IMR-90 (cell line): ENCODE measurements at regions not wholly inside any gene's neighbourhood (a gene's known extent, or its start where the extent isn't known, plus 50 kb on each side); places are given as distances from the start of the nearest gene placed in this dataset.

Source experiments
- ATAC-seq: fragments of 200-7000 bp; cut with Tn5 transposase; 2 replicates; pipeline ENCODE4 v1.9.1; 2020; ENCODE audit warnings: low read depth, mild to moderate bottlenecking, moderate library complexity
- BruUV-seq: library from RNA; stranded (reverse); fragments of 400-500 nt; replicated peaks from 2 replicates; lab custom pipeline; 2021; lab: Mats Ljungman, UMichigan
- CTCF ChIA-PET: fragments of 300-600 bp; formaldehyde crosslinking; extraction: SDS; loops from one replicate; lab custom pipeline; 2021; ENCODE audit warnings: antibody characterized with exemption; lab: Yijun Ruan, JAX
- POLR2A ChIA-PET: fragments of 300-600 bp; sonication (Branson Sonifier 250); formaldehyde crosslinking; loops from one replicate; lab custom pipeline; 2022; ENCODE audit warnings: antibody characterized with exemption; ENCODE audit not compliant: unreplicated experiment; lab: Charles Lee
- DNase-seq: peaks from one replicate; pipeline ENCODE4 v3.0.0; 2013
- H2AFZ ChIP-seq: replicated peaks from 2 replicates; pipeline ENCODE3; 2013; ENCODE audit warnings: low read length, mild to moderate bottlenecking; ENCODE audit not compliant: poor library complexity
- H2AK5ac ChIP-seq: 2 replicates; pipeline ENCODE4 v1.6.1; 2013; ENCODE audit warnings: low read depth, low read length, inconsistent platforms
- H2AK9ac ChIP-seq: replicated peaks from 2 replicates; pipeline ENCODE3; 2013; ENCODE audit warnings: mild to moderate bottlenecking, low read depth, low read length, moderate library complexity; ENCODE audit not compliant: poor library complexity
- H2BK120ac ChIP-seq: 2 replicates; pipeline ENCODE4 v1.6.1; 2013; ENCODE audit warnings: low read depth, low read length, inconsistent platforms
- H2BK15ac ChIP-seq: 3 replicates; pipeline ENCODE4 v1.6.1; 2013; ENCODE audit warnings: low read depth, low read length, inconsistent platforms
- H2BK20ac ChIP-seq: 2 replicates; pipeline ENCODE4 v1.6.1; 2013; ENCODE audit warnings: low read depth, mild to moderate bottlenecking, inconsistent platforms, low read length, moderate library complexity
- H2BK5ac ChIP-seq: 2 replicates; pipeline ENCODE4 v1.6.1; 2013; ENCODE audit warnings: mild to moderate bottlenecking, low read depth, low read length, inconsistent platforms; ENCODE audit not compliant: poor library complexity, severe bottlenecking
- H3K14ac ChIP-seq: replicated peaks from 2 replicates; pipeline ENCODE4 v1.6.1; 2013; ENCODE audit warnings: low read depth, low read length, inconsistent platforms
- H3K18ac ChIP-seq: 2 replicates; pipeline ENCODE4 v1.6.1; 2013; ENCODE audit warnings: low read depth, low read length, control low read depth
- H3K23ac ChIP-seq: 2 replicates; pipeline ENCODE4 v1.6.1; 2013; ENCODE audit warnings: low read depth, low read length, inconsistent platforms
- H3K27ac ChIP-seq: 2 replicates; pipeline ENCODE4 v1.5.1; 2013; ENCODE audit warnings: mild to moderate bottlenecking, control low read depth, low read length; ENCODE audit not compliant: insufficient read depth
- H3K27me3 ChIP-seq: 2 replicates; pipeline ENCODE4 v1.6.1; 2013; ENCODE audit warnings: low read length; ENCODE audit not compliant: control insufficient read depth, insufficient read depth
- H3K36me3 ChIP-seq: 2 replicates; pipeline ENCODE4 v1.6.1; 2013; ENCODE audit warnings: low read length, mixed read lengths; ENCODE audit not compliant: control insufficient read depth, insufficient read depth
- H3K4ac ChIP-seq: 2 replicates; pipeline ENCODE4 v1.6.1; 2013; ENCODE audit warnings: low read depth, low read length, inconsistent platforms
- H3K4me1 ChIP-seq: 2 replicates; pipeline ENCODE4 v1.6.1; 2013; ENCODE audit warnings: low read length, mixed read lengths; ENCODE audit not compliant: control insufficient read depth, insufficient read depth
- H3K4me2 ChIP-seq: 2 replicates; pipeline ENCODE4 v1.6.1; 2013; ENCODE audit warnings: low read depth, mild to moderate bottlenecking, control low read depth, low read length, moderate library complexity
- H3K4me3 ChIP-seq: 2 replicates; pipeline ENCODE4 v1.5.1; 2013; ENCODE audit warnings: low read depth, mild to moderate bottlenecking, control low read depth, low read length, moderate library complexity; ENCODE audit not compliant: insufficient read depth
- H3K56ac ChIP-seq: 2 replicates; pipeline ENCODE4 v1.6.1; 2013; ENCODE audit warnings: low read length, inconsistent platforms; ENCODE audit not compliant: insufficient read depth; ENCODE audit errors: extremely low read depth
- H3K79me1 ChIP-seq, 2 experiments: 2 replicates each; pipeline ENCODE4 v1.6.1; 2013; ENCODE audit warnings: low read length in 2 of 2, inconsistent platforms in 1 of 2, low read depth in 1 of 2
- H3K9ac ChIP-seq: 2 replicates; pipeline ENCODE4 v1.6.1; 2013; ENCODE audit warnings: low read depth, low read length, control low read depth
- H3K9me1 ChIP-seq: 2 replicates; pipeline ENCODE4 v1.6.1; 2013; ENCODE audit warnings: low read length, inconsistent platforms; ENCODE audit not compliant: insufficient read depth
- H3K9me3 ChIP-seq: 2 replicates; pipeline ENCODE4 v1.6.1; 2013; ENCODE audit warnings: low read length; ENCODE audit not compliant: control insufficient read depth, insufficient read depth
- H4K20me1 ChIP-seq: 2 replicates; pipeline ENCODE4 v1.6.1; 2013; ENCODE audit warnings: low read length, inconsistent platforms; ENCODE audit not compliant: insufficient read depth
- H4K5ac ChIP-seq: 2 replicates; pipeline ENCODE4 v1.6.1; 2013; ENCODE audit warnings: mild to moderate bottlenecking, low read depth, low read length, control low read depth
- H4K8ac ChIP-seq, 2 experiments: 2 replicates each; pipeline ENCODE4 v1.6.1; 2013; ENCODE audit warnings: low read depth in 2 of 2, low read length in 2 of 2, control low read depth in 1 of 2, inconsistent platforms in 1 of 2
- H4K91ac ChIP-seq: 2 replicates; pipeline ENCODE4 v1.6.1; 2013; ENCODE audit warnings: low read depth, low read length, inconsistent platforms; ENCODE audit not compliant: insufficient read depth
- CHD1 ChIP-seq: IDR thresholded peaks from 2 replicates; pipeline ENCODE4 v1.6.1; 2012; ENCODE audit warnings: low read depth, low read length, improper control_type of control experiment
- FOS ChIP-seq: fragments of 150-350 bp; IDR thresholded peaks from 2 replicates; pipeline ENCODE4 v1.6.1; 2016; ENCODE audit warnings: low read depth, low read length
- MAFK ChIP-seq: IDR thresholded peaks from 2 replicates; pipeline ENCODE4 v1.6.1; 2012; ENCODE audit warnings: low read depth, low read length, improper control_type of control experiment
- WGBS, 2 experiments: methylation state at CpG; one replicate each; pipeline versions ENCODE4 v1.1.5 to v1.1.7; 2013; ENCODE audit warnings: missing lambda C conversion rate in 2 of 2; ENCODE audit not compliant: insufficient read length in 1 of 2; ENCODE audit errors: extremely low coverage in 2 of 2; 5-methylcytosine and 5-hydroxymethylcytosine counted together
- dilution Hi-C: fragments of 300-500 bp; cut with HindIII; formaldehyde crosslinking; loops from one replicate; pipeline ENCODE4 v1.14.3; 2018; ENCODE audit warnings: low sequenced_read_pairs; ENCODE audit not compliant: unreplicated experiment
- in situ Hi-C: fragments of 300-500 bp; cut with MboI; formaldehyde crosslinking; loops from 3 replicates; pipeline ENCODE4 v1.14.3; 2019; ENCODE audit warnings: low sequenced_read_pairs, inconsistent platforms, mixed read lengths
- intact Hi-C: fragments of 100-400 bp; cut with micrococcal nuclease; formaldehyde crosslinking; loops from 2 replicates; pipeline ENCODE4 v1.10.0; 2022

DNA sequence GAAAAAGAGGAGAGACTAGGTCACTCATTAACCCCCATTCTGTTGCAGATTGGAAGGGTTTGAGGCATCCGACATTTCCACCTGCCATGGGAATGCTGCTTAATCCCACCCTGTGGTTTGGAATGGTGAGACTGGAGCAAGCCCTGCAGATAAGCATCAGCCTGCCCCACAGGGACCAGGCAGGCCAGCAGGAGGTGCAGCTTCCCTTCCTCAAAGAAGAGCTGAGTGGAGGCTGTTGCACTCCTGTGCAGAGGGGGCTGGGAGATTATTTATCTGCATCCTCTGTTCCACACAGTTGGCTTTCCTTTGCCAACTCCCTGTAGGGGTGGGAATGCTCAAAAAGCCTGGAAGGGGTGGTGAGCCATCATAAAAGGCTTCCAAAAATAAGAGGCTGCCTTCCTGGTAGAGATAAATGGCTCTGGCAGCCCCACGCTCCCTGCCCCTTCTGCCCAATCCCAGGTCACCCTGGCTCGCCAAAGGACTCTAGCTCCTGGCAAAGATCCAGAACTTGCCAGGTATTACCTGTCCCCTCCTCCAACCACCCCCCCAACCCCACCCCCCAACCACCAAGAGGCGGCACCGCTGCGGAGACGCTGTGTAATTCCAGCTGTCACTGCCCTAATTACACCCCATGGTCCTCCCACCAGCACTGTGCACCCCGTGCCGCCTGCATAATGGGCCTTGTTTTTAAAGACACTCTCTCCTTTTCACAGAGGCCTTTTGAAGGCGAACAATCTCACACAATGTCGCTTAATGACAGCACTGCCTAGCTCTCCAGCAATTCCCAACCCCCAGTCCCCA, 83.0 kb upstream of the ZC3H12A start:
- POLR2A ChIA-PET: no interaction called here

More for the DNA sequence above, 83.0 kb upstream of the ZC3H12A start:
- H3K27ac ChIP-seq: no peak overlapping the region
- H3K79me1 ChIP-seq: no peaks in the 10 kb centered on the region
- no peak overlapping the region for H2AK5ac ChIP-seq
- dilution Hi-C loops: no loop called here
- H3K4me3 ChIP-seq: no peak overlapping the region
- H3K4ac ChIP-seq: no peak overlapping the region
- no peak overlapping the region for H3K56ac ChIP-seq
- no peak overlapping the region for H4K5ac ChIP-seq
- H3K9me3 ChIP-seq: no peaks in the 10 kb centered on the region
- H3K4me1 ChIP-seq: no peaks in the 10 kb centered on the region
- H3K36me3 ChIP-seq: no peaks in the 10 kb centered on the region
- intact Hi-C loops: no loop called here
- H4K8ac ChIP-seq: no peak overlapping the region
- no peak overlapping the region for H2BK120ac ChIP-seq
- no TSS peak for BruUV-seq
- ATAC-seq (no peak), DNase-seq (no peak)
- peaks cover 2% of the 10 kb centered on the region; the same call in 1 of the 2 replicates for H3K27me3 ChIP-seq
- no peak overlapping the region for H3K4me2 ChIP-seq
- in situ Hi-C loops: no loop called here
- no peak overlapping the region for H2BK15ac ChIP-seq
- H2BK20ac ChIP-seq: no peak overlapping the region
- H3K18ac ChIP-seq: no peak overlapping the region
- 0% methylated on average over 2 of the region's 11 CpGs; no CpG with 5 or more reads in 1 of the 2 experiments for WGBS, 2 experiments
- CTCF ChIA-PET: interaction anchor here (0.6 kb wide), 1 partner anchor 302 kb away, joined by 3 read pairs; no protein-coding TSS in a partner anchor
- H2AK9ac ChIP-seq: no peak overlapping the region
- H3K14ac ChIP-seq: no peak overlapping the region
- TF ChIP-seq CHD1 (no peak), MAFK (no peak), FOS (no peak)
- no peaks in the 10 kb centered on the region for H3K9me1 ChIP-seq
- no peaks in the 10 kb centered on the region for H4K20me1 ChIP-seq
- H4K91ac ChIP-seq: no peak overlapping the region
- H3K9ac ChIP-seq: no peak overlapping the region
- no peak overlapping the region for H3K23ac ChIP-seq
- no peak overlapping the region for H2AFZ ChIP-seq
- no peak overlapping the region for H2BK5ac ChIP-seq
